ENCODE measurements at regions not wholly inside any gene's neighbourhood (a gene's known extent, or its start where the extent isn't known, plus 50 kb on each side); places are given as distances from the start of the nearest gene placed in this dataset.
"Not testable (repeated sequence)": the region's sequence is repeated elsewhere in the genome, so short reads cannot be mapped to it uniquely, and the experiment has no call there.

- no peak for DNase-seq
Measured at GRCh38 chr3:159749406-159749805, 239.2 kb upstream of the IL12A start.

GRCh38 chr3:159751146-159751545 lies 237.5 kb upstream of the IL12A start:
- no peak for DNase-seq

GRCh38 chr3:159751752-159752151 lies 236.9 kb upstream of the IL12A start:
- DNase-seq, result no peak

GRCh38 chr3:159756279-159757207 lies 232.1 kb upstream of the IL12A start:
- DNase-seq, result not testable (repeated sequence)

DNA sequence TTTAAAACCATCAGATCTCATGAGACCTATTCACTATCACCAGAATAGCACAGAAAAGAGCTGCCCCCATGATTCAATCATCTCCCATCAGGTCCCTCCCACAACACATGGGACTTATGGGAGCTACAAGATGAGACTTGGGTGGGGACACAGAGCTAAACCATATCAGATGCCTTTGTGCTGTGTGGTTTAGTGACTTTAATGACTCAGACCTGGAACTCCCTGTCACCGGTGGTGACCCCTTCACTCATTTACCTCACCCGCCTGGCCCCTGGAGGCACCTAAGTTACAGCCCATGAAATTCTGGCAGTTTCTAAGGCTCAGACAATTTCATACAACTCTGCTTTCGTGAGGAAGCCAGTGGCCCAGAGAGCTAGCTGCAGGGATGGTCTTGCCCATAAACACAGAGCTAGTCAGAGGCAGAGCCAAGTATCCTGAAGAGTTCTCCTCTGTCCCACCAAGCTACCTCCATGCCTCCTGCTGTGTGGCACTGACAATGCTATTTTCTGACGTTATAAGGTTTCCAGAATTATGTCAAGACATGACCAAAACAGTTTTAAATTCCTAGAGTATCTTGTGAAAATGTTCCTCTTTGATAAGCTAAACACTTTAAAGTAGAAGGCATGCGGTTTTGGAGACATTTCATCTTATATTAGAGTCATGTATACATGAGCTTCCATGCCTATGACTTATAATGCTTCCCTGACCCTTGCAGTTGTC lies 231.1 kb upstream of the IL12A start:
- DNase-seq, result no peak

GRCh38 chr3:159760046-159760445 lies 228.6 kb upstream of the IL12A start:
- DNase-seq, result no peak

DNA sequence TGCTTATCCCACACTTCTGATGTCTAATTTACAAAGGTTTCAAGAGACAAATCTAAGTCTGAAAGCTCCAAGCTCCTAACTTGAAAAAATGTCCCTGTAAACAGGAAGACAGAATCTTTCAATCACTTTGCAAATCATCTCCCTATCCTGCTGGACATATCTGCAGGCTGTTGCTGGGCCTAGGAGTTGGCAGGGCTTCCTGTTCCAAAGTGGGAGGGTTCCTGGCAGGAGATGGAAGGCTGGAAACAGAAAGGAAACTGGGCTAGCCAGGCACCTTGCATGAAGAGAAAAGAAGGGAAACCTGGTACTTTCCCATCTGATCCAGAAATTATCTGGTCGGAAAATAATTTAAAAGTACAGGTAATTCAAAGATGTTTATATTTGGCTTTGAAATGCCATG lies 227.3 kb upstream of the IL12A start:
- no peak for DNase-seq

DNA sequence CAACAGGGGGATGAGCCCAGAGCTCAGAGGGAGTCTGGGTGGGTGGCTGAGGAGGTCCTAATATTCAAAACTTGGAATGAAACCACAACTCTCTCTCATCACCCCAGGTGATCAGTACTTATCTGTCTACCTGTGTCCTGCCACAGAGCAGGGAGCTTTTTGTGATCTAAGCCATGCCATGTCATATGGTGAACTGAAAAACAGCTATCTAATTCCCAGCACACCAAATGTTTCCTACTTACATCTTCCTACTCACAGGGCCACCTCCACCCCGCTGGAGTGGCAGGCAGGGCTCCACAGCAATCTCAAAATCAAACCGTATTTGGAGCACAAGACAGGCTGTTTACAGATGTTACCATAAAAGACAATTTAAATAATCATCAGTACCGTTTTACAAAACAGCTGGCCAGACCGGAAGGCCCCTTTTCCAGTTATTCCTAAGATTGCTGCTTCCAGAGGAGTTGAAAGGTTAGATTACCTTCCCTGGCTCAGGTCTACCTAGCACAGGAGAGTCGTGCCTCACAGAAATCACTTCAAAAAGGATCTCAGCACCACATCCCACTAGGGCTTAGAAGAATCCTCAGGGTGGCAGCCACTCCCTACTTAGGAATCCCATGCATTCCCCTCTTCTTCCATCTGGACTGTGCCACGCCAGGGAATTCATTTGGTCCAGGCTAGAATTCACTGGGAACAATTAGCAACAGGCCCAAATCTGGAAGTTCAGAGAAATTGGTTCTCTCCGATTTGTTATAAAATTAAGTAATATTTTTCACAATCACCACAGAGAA lies 226.6 kb upstream of the IL12A start:
- DNase-seq, result no peak

DNA sequence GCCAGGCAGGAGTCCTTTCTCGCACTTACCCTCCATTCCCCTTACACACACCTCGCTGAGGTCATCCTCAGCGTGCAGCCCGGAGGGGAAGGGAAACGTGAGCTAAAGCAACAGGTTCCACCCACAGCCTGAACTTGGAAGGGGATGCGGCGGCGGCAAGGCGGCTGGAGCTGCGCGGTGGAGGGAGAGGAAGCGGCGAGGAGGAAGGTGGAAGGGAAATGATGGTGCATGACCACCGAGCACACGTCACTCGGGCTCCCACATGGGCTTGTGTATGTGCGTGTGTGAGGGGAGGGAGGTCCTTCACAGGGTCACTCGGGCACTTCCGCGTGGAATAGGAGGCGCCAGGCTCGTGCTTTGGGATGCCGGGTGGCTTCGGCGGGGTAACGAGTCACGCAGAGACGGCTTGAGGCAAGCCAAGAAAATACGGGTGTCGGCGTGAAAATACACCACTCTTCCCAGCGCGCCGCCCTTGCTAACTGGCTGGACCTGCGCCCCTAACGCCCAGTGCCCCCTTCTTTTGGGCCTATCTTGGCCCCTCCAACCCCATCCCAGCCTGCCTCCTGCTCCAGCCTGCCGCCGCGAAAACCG lies 225.5 kb upstream of the IL12A start:
- DNase-seq, result peak; percentile 5

DNA sequence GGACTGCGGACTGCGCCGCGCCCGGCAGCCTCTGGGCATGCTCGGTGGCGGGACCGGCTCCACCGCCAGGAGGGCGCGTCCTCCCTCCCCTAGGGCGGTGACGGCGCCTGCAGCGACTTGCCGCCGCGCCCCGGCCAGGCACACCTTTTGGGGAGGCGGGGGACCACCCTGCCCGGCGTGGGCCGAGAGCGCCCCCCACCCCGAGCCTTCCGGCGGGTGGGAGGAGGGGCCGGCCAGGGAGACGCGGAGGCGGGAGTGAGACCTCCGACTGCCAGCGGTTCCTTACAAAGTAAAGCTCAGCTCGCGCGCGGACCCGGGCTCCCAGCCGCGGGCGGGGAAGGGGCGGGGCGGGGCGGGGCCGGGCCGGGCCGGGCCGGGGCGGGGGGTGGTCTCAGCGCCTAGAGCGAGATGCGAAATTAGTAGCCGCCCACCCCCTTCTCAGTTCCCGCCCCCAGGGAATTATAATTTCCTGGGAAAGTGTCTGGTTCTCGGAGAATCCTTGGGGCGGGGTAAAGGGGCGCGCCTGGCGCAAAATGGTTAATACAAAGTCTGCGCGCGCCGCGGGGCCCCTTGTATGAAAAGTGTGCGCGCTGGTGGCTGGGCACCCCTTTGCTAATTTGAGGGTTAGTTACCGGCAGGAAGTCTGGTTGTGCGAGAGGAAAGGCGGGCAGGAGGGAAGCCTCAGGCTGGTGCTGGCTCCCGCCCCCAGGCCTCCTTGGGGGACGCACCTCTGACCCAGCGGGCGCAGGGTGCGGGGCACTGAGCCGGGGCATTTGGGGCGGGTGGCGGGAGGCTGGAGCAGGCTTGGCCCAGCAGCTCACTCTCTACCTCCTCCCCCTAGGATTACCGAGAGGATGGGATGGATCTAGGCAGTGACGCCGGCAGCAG lies 224.8 kb upstream of the IL12A start:
- peak; percentile 56 for DNase-seq

DNA sequence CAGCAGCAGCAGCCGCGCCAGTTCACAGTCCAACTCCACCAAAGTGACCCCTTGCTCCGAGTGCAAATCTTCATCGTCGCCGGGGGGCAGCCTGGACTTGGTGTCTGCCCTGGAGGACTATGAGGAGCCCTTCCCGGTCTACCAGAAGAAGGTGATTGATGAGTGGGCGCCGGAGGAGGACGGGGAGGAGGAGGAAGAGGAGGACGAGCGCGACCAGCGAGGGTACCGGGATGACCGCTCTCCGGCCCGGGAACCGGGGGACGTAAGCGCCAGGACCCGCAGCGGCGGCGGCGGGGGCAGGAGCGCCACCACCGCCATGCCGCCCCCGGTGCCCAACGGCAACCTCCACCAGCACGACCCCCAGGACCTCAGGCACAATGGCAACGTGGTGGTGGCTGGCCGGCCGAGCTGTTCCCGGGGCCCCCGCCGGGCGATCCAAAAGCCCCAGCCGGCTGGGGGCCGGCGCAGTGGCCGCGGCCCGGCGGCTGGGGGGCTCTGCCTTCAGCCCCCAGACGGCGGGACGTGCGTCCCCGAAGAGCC lies 224.1 kb upstream of the IL12A start:
- DNase-seq, result no peak

GRCh38 chr3:159765030-159765859 lies 223.4 kb upstream of the IL12A start:
- DNase-seq, result peak; percentile 35

- no peak for DNase-seq
Measured at GRCh38 chr3:159765860-159766294, 222.8 kb upstream of the IL12A start.

GRCh38 chr3:159766563-159767185 lies 222.0 kb upstream of the IL12A start:
- no peak for DNase-seq

- no peak for DNase-seq
Measured at GRCh38 chr3:159770998-159771397, 217.6 kb upstream of the IL12A start.

GRCh38 chr3:159771865-159772611 lies 216.6 kb upstream of the IL12A start:
- no peak for DNase-seq

GRCh38 chr3:159773706-159774105 lies 214.9 kb upstream of the IL12A start:
- DNase-seq, result no peak

DNA sequence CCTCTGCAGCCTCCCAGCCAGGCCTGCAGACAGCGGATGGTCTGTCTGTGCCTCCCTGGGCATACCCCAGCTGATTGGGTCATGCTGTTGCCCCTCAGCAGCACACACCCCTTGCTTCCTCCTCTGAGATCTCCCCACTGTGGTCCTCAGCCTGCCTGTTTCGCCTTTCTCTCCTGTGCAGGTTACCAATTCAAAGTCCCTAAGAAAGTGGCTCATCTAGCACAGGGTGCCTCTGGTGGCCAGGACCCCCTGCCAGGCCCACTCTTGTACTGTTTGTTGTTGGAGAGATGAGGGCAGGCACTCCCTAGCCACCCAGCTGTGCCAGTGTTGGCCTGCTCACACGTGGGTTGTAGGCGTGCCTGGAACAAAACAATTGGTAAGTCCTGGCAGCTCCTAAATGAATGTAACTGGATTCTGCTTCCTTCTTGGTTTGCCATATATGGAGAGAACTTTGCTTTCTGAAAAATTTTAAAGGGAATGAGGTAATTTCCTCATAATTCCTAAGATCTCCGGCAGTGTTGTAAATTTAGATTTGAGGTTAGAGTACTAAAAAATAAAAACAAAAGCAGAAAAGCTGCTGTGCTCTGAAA lies 213.2 kb upstream of the IL12A start:
- DNase-seq, result peak; percentile 18

GRCh38 chr3:159776779-159777178 lies 211.9 kb upstream of the IL12A start:
- no peak for DNase-seq
